Myocyte (in vitro differentiated cells): ENCODE measurements at regions not wholly inside any gene's neighbourhood (a gene's known extent, or its start where the extent isn't known, plus 50 kb on each side); places are given as distances from the start of the nearest gene placed in this dataset.

Source experiments
- DNase-seq: peaks from one replicate; pipeline ENCODE4 v3.0.0-alpha.2; 2012; ENCODE audit warnings: low read depth

GRCh38 chr6:144806222-144806621 is 521.1 kb downstream of the UTRN start:
- DNase-seq, result no peak

GRCh38 chr6:144809120-144809519 is 524.0 kb downstream of the UTRN start:
- no peak for DNase-seq

GRCh38 chr6:144809969-144810368 is 524.8 kb downstream of the UTRN start:
- DNase-seq, result no peak

GRCh38 chr6:144811140-144811539 is 526.0 kb downstream of the UTRN start:
- no peak for DNase-seq

GRCh38 chr6:144816936-144817335 is 531.8 kb downstream of the UTRN start:
- no peak for DNase-seq

GRCh38 chr6:144820270-144820669 is 535.1 kb downstream of the UTRN start:
- no peak for DNase-seq

- no peak for DNase-seq
Observed at GRCh38 chr6:144823131-144823530, 538.0 kb downstream of the UTRN start.

- DNase-seq, result no peak
Observed at GRCh38 chr6:144824018-144824417, 538.9 kb downstream of the UTRN start.

GRCh38 chr6:144834426-144835038 is 549.4 kb downstream of the UTRN start:
- no peak for DNase-seq

GRCh38 chr6:144835322-144835973 is 550.3 kb downstream of the UTRN start:
- DNase-seq, result no peak

- no peak for DNase-seq
Observed at GRCh38 chr6:144840619-144841018, 555.5 kb downstream of the UTRN start.

- no peak for DNase-seq
Observed at GRCh38 chr6:144843701-144844100, 558.6 kb downstream of the UTRN start.

GRCh38 chr6:144844596-144844995 is 559.5 kb downstream of the UTRN start:
- no peak for DNase-seq

- DNase-seq, result peak; percentile 7
Observed at GRCh38 chr6:144845186-144845585, 560.1 kb downstream of the UTRN start.

GRCh38 chr6:144847916-144848315 is 562.8 kb downstream of the UTRN start:
- DNase-seq, result no peak

- no peak for DNase-seq
Observed at GRCh38 chr6:144849920-144850319, 564.8 kb downstream of the UTRN start.

- no peak for DNase-seq
Observed at GRCh38 chr6:144853603-144854002, 568.5 kb downstream of the UTRN start.

- no peak for DNase-seq
Observed at GRCh38 chr6:144854654-144855053, 569.5 kb downstream of the UTRN start.

GRCh38 chr6:144855375-144855774 is 570.2 kb downstream of the UTRN start:
- DNase-seq, result no peak

GRCh38 chr6:144855812-144856531 is 570.8 kb downstream of the UTRN start:
- DNase-seq, result no peak

- no peak for DNase-seq
Observed at GRCh38 chr6:144856622-144857021, 571.5 kb downstream of the UTRN start.

- DNase-seq, result no peak
Observed at GRCh38 chr6:144857086-144857485, 572.0 kb downstream of the UTRN start.

- DNase-seq, result no peak
Observed at GRCh38 chr6:144862769-144863168, 577.6 kb downstream of the UTRN start.
